ENCODE measurements at regions not wholly inside any gene's neighbourhood (a gene's known extent, or its start where the extent isn't known, plus 50 kb on each side); places are given as distances from the start of the nearest gene placed in this dataset.

- Mint-ChIP-seq H3K36me3 (ENCODE audit: low read depth) (no peaks in the 10 kb centered on the region), H3K4me3 (no peak overlapping the region), H3K27ac (no peak overlapping the region), H3K27me3 (ENCODE audit: low read depth, poor library complexity) (peaks cover 18% of the 10 kb centered on the region), H3K9me3 (peaks cover 3% of the 10 kb centered on the region), H3K4me1 (peaks cover 75% of the 10 kb centered on the region)
- DNase-seq = no peak
- no peak for TF ChIP-seq CTCF (IDR thresholded peaks at IDR 0.05)
These were observed 146.3 kb downstream of the SCARB1 start for GRCh38 chr12:124717318-124717717.

GRCh38 chr12:124716208-124717130 lies 147.2 kb downstream of the SCARB1 start:
- no peak overlapping the region for H3K4me3 Mint-ChIP-seq
- H3K36me3 Mint-ChIP-seq (ENCODE audit: low read depth) = no peaks in the 10 kb centered on the region
- DNase-seq = no peak
- peaks cover 3% of the 10 kb centered on the region for H3K9me3 Mint-ChIP-seq
- peaks cover 13% of the 10 kb centered on the region for H3K27me3 Mint-ChIP-seq (ENCODE audit: low read depth, poor library complexity)
- H3K4me1 Mint-ChIP-seq = peaks cover 74% of the 10 kb centered on the region
- no peak overlapping the region for H3K27ac Mint-ChIP-seq
- no peak for TF ChIP-seq CTCF (IDR thresholded peaks at IDR 0.05)

- peak; percentile 49 for DNase-seq
- no peak for TF ChIP-seq CTCF (IDR thresholded peaks at IDR 0.05)
- Mint-ChIP-seq H3K27me3 (ENCODE audit: low read depth, poor library complexity) (peaks cover 13% of the 10 kb centered on the region), H3K4me1 (peaks cover 67% of the 10 kb centered on the region), H3K9me3 (no peaks in the 10 kb centered on the region), H3K4me3 (peak overlapping the region; percentile 0), H3K27ac (no peak overlapping the region), H3K36me3 (ENCODE audit: low read depth) (no peaks in the 10 kb centered on the region)
These were observed 147.9 kb upstream of the NCOR2 start for GRCh38 chr12:124715121-124715990.

- Mint-ChIP-seq H3K9me3 (peaks cover 6% of the 10 kb centered on the region), H3K4me3 (no peak overlapping the region), H3K27ac (no peak overlapping the region), H3K4me1 (peaks cover 49% of the 10 kb centered on the region), H3K36me3 (ENCODE audit: low read depth) (no peaks in the 10 kb centered on the region), H3K27me3 (ENCODE audit: low read depth, poor library complexity) (peaks cover 13% of the 10 kb centered on the region)
- no peak for TF ChIP-seq CTCF (IDR thresholded peaks at IDR 0.05)
- DNase-seq = no peak
These were observed 146.1 kb upstream of the NCOR2 start for GRCh38 chr12:124713436-124714082.

DNA sequence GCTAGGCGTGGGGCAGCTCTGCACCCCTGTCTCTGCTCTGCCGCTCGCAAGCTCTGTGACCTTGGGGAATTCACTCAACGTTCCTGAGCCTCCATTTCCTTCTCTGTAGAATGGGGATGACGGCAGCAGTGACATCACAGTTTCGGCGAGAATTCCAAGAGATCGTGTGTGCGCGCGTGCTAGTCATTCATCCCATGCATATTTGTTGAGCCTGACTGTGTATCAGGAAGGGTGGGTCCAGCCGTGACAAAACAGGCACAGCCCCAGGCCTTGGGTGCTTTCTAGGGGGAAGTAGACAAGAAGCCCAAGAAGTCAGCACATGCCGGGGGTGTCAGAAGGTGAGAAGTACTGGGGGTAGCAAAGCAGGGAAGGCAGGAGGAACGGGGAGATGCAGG lies 145.6 kb upstream of the NCOR2 start:
- Mint-ChIP-seq H3K27ac (no peak overlapping the region), H3K9me3 (peaks cover 10% of the 10 kb centered on the region), H3K4me1 (peaks cover 44% of the 10 kb centered on the region), H3K36me3 (ENCODE audit: low read depth) (no peaks in the 10 kb centered on the region), H3K27me3 (ENCODE audit: low read depth, poor library complexity) (peaks cover 13% of the 10 kb centered on the region), H3K4me3 (no peak overlapping the region)
- TF ChIP-seq CTCF (IDR thresholded peaks at IDR 0.05) = no peak
- DNase-seq = no peak

All from nephron progenitor cell (in vitro differentiated cells).